ENCODE measurements at regions not wholly inside any gene's neighbourhood (a gene's known extent, or its start where the extent isn't known, plus 50 kb on each side); places are given as distances from the start of the nearest gene placed in this dataset.

- TF ChIP-seq PATZ1 (CRISPR knock-in tag; IDR thresholded peaks at IDR 0.05; ENCODE audit: borderline replicate concordance) = no peak
- TF ChIP-seq ZNF70 (CRISPR knock-in tag; IDR thresholded peaks at IDR 0.05) = no peak
- TF ChIP-seq ZFP30 (CRISPR knock-in tag; IDR thresholded peaks at IDR 0.05) = no peak
- TF ChIP-seq CSDC2 (CRISPR knock-in tag; IDR thresholded peaks at IDR 0.05) = no peak
- TF ChIP-seq ZNF565 (CRISPR knock-in tag; conservative IDR thresholded peaks at IDR 0.05; ENCODE audit: low read depth) = no peak
- TF ChIP-seq ZFP3 (CRISPR knock-in tag; IDR thresholded peaks at IDR 0.05) = no peak
- no peak for TF ChIP-seq GLIS3 (CRISPR knock-in tag; IDR thresholded peaks at IDR 0.05)
- TF ChIP-seq RARB (CRISPR knock-in tag; IDR thresholded peaks at IDR 0.05) = no peak
- TF ChIP-seq CSRNP3 (CRISPR knock-in tag; IDR thresholded peaks at IDR 0.05) = no peak
- TF ChIP-seq CREB5 (CRISPR knock-in tag; IDR thresholded peaks at IDR 0.05; ENCODE audit: low read depth) = no peak
Measured at GRCh38 chrX:95919605-95920004, 765.0 kb upstream of the DIAPH2 start.

All from SK-N-SH treated with all-trans-retinoic acid at 6 μM for 48 hours (cell line).